ENCODE measurements at regions not wholly inside any gene's neighbourhood (a gene's known extent, or its start where the extent isn't known, plus 50 kb on each side); places are given as distances from the start of the nearest gene placed in this dataset.
"Not testable (repeated sequence)": the region's sequence is repeated elsewhere in the genome, so short reads cannot be mapped to it uniquely, and the experiment has no call there.

- DNase-seq (ENCODE audit: low read depth): no peak
Observed at GRCh38 chr12:75865315-75865714, 166.3 kb downstream of the PHLDA1 start.

- no peak for DNase-seq (ENCODE audit: low read depth)
Observed at GRCh38 chr12:75864161-75864560, 167.4 kb downstream of the PHLDA1 start.

- no peak for DNase-seq (ENCODE audit: low read depth)
Observed at GRCh38 chr12:75863533-75863932, 168.0 kb downstream of the PHLDA1 start.

GRCh38 chr12:75862692-75863471, 168.7 kb downstream of the PHLDA1 start:
- DNase-seq (ENCODE audit: low read depth): no peak

GRCh38 chr12:75859868-75860267, 171.7 kb downstream of the PHLDA1 start:
- no peak for DNase-seq (ENCODE audit: low read depth)

GRCh38 chr12:75856235-75856634, 175.3 kb downstream of the PHLDA1 start:
- no peak for DNase-seq (ENCODE audit: low read depth)

- no peak for DNase-seq (ENCODE audit: low read depth)
Observed at GRCh38 chr12:75855360-75855759, 176.2 kb downstream of the PHLDA1 start.

GRCh38 chr12:75854681-75855309, 176.8 kb downstream of the PHLDA1 start:
- no peak for DNase-seq (ENCODE audit: low read depth)

GRCh38 chr12:75854137-75854536, 177.4 kb downstream of the PHLDA1 start:
- DNase-seq (ENCODE audit: low read depth): not testable (repeated sequence)

GRCh38 chr12:75853626-75854025, 177.9 kb downstream of the PHLDA1 start:
- DNase-seq (ENCODE audit: low read depth): no peak

GRCh38 chr12:75852956-75853355, 178.6 kb downstream of the PHLDA1 start:
- DNase-seq (ENCODE audit: low read depth): no peak

- DNase-seq (ENCODE audit: low read depth): no peak
Observed at GRCh38 chr12:75852143-75852542, 179.4 kb downstream of the PHLDA1 start.

- no peak for DNase-seq (ENCODE audit: low read depth)
Observed at GRCh38 chr12:75850721-75851462, 180.7 kb downstream of the PHLDA1 start.

- DNase-seq (ENCODE audit: low read depth): no peak
Observed at GRCh38 chr12:75848961-75849360, 182.6 kb downstream of the PHLDA1 start.

- DNase-seq (ENCODE audit: low read depth): no peak
Observed at GRCh38 chr12:75848431-75848925, 183.1 kb downstream of the PHLDA1 start.

GRCh38 chr12:75846102-75846501, 185.5 kb downstream of the PHLDA1 start:
- DNase-seq (ENCODE audit: low read depth): no peak

- DNase-seq (ENCODE audit: low read depth): no peak
Observed at GRCh38 chr12:75844985-75845384, 186.6 kb downstream of the PHLDA1 start.

GRCh38 chr12:75844049-75844770, 187.4 kb downstream of the PHLDA1 start:
- DNase-seq (ENCODE audit: low read depth): no peak

- DNase-seq (ENCODE audit: low read depth): no peak
Observed at GRCh38 chr12:75842090-75842489, 189.5 kb downstream of the PHLDA1 start.

GRCh38 chr12:75840994-75841355, 190.6 kb downstream of the PHLDA1 start:
- no peak for DNase-seq (ENCODE audit: low read depth)

- DNase-seq (ENCODE audit: low read depth): no peak
Observed at GRCh38 chr12:75838309-75838708, 193.3 kb downstream of the PHLDA1 start.

GRCh38 chr12:75837700-75838099, 193.9 kb downstream of the PHLDA1 start:
- no peak for DNase-seq (ENCODE audit: low read depth)

Measured in CMK (cell line).